B cell (primary cell): ENCODE measurements at regions not wholly inside any gene's neighbourhood (a gene's known extent, or its start where the extent isn't known, plus 50 kb on each side); places are given as distances from the start of the nearest gene placed in this dataset.

Experiments used
- EZH2 ChIP-seq: IDR thresholded peaks from 2 replicates; pipeline ENCODE4 v1.6.1; 2012; ENCODE audit warnings: borderline replicate concordance, low read depth, mild to moderate bottlenecking, moderate library complexity, low read length; ENCODE audit not compliant: insufficient read depth, poor library complexity, severe bottlenecking
- TF ChIP-seq, protein P1 (sequence below): fragments of 200-600 bp; IDR thresholded peaks from one replicate; pipeline ENCODE4 v1.8.0; 2022; ENCODE audit warnings: antibody characterized with exemption, mild to moderate bottlenecking

DNA sequence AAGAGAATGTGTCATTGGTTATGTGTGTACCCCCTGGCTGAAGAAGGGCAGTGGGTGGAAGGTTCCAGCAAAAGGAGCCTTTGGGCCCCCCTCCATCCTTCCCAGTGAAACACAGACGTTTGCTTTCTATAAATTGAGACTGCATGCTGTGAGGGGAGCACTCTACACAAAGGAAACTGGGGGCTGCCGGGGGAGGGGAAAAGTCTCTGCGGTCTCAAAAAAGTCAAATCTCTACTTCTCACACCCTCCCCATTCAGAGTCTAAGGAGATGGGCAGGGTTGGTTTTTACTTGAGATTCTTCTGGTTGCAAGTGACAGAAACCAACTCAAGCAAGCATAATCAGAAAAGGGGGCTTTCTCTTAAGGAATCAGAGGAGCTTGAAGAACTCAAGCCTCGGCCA, 50.1 kb upstream of the TLE3 start:
- TF ChIP-seq, protein P1, sequence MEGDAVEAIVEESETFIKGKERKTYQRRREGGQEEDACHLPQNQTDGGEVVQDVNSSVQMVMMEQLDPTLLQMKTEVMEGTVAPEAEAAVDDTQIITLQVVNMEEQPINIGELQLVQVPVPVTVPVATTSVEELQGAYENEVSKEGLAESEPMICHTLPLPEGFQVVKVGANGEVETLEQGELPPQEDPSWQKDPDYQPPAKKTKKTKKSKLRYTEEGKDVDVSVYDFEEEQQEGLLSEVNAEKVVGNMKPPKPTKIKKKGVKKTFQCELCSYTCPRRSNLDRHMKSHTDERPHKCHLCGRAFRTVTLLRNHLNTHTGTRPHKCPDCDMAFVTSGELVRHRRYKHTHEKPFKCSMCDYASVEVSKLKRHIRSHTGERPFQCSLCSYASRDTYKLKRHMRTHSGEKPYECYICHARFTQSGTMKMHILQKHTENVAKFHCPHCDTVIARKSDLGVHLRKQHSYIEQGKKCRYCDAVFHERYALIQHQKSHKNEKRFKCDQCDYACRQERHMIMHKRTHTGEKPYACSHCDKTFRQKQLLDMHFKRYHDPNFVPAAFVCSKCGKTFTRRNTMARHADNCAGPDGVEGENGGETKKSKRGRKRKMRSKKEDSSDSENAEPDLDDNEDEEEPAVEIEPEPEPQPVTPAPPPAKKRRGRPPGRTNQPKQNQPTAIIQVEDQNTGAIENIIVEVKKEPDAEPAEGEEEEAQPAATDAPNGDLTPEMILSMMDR = no peak
- TF ChIP-seq EZH2 = no peak
